ENCODE measurements at regions not wholly inside any gene's neighbourhood (a gene's known extent, or its start where the extent isn't known, plus 50 kb on each side); places are given as distances from the start of the nearest gene placed in this dataset.

DNA sequence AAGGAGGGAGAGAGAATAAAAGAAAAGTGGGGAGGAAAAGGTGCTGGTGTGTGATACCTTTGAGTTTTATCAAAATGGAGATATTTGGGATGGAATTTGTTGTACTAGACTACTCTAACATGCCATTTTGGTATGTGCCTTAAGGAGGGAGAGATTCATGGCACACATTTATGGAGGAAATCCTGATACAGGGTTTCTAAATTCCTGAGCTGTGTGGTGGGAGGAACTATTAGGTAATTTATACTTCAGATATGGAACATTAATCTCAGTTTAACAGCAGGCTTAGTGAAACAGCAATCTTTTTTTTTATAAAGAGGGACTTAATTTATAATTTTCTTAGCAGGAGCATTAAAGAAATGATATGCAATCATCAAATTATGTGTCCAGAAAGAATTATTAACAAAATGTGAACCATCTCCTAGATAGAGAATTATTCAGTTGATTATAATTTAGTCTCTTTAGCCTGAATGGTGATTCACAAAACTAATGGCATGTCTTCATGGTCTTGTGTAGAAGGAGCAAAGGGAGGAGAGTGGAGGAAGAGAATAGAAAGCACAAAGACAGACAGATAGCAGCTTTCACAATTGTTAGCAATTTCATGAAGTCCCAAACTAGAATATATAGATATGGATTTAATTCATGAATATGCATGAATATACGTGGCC lies 301.6 kb downstream of the HLX start:
- Histone ChIP-seq H3K9me3 (no peaks in the 10 kb centered on the region), H3K36me3 (no peaks in the 10 kb centered on the region), H3K4me3 (no peak overlapping the region), H3K27ac (no peak overlapping the region), H3K27me3 (replicated peaks in 1 of 7) (peaks cover 0 to 12% (median 0%) of the 10 kb centered on the region in 7 donors), H3K4me1 (no peaks in the 10 kb centered on the region)
- no peak for DNase-seq
- intact Hi-C loops (cut with DNase I; ENCODE audit: low total_unique reads) = no loop called here
- 80 to 96% (median 89%) methylated on average over 1 of the region's 1 CpG for WGBS, 5 donors
- TF ChIP-seq POLR2A (IDR thresholded peaks at IDR 0.05) = no peak
- TF ChIP-seq, protein P1, sequence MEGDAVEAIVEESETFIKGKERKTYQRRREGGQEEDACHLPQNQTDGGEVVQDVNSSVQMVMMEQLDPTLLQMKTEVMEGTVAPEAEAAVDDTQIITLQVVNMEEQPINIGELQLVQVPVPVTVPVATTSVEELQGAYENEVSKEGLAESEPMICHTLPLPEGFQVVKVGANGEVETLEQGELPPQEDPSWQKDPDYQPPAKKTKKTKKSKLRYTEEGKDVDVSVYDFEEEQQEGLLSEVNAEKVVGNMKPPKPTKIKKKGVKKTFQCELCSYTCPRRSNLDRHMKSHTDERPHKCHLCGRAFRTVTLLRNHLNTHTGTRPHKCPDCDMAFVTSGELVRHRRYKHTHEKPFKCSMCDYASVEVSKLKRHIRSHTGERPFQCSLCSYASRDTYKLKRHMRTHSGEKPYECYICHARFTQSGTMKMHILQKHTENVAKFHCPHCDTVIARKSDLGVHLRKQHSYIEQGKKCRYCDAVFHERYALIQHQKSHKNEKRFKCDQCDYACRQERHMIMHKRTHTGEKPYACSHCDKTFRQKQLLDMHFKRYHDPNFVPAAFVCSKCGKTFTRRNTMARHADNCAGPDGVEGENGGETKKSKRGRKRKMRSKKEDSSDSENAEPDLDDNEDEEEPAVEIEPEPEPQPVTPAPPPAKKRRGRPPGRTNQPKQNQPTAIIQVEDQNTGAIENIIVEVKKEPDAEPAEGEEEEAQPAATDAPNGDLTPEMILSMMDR (IDR thresholded peaks at IDR 0.05 in 8 of 11, conservative IDR thresholded peaks at IDR 0.05 in 3 of 11) = no peak
- no peak for TF ChIP-seq POLR2AphosphoS5 (IDR thresholded peaks at IDR 0.05)

DNA sequence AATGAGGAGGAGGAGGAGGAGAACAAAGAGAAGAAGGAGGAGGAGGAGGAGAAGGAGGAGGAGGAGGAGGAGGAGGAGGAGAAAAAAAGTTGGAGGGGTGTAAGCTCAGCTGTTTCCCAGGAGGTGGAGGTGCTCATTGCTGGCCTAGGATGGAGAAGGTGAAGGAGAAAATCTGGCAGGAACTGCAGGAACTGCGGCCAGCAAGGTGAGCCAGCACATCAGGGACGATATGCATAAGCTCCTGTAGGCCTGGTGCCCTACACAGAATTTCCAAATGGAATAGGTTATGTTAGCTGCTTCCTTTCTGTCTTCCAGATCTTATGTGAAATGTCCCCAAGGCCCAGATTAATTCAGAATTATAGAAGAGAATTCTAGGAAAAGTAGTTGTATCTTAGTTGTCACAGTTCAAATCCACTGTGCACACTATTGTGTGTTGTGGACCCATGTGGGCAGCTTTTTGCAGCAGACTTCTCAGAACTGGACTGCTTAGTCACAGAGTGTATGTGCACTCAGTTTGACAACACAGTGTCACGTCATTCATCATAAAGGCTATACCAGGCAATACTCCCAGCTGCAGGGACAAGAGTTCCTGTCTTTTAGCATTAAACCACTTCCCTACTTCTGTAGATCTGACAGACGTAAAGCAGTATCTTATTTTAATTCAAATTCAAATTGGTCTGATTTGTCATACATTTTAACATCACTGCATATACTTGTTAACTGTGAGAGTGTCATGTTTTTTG lies 303.7 kb downstream of the HLX start:
- no peaks in the 10 kb centered on the region for H3K4me1 ChIP-seq
- intact Hi-C loops (cut with DNase I; ENCODE audit: low total_unique reads) = no loop called here
- H3K36me3 ChIP-seq = no peaks in the 10 kb centered on the region
- DNase-seq = no peak
- H3K4me3 ChIP-seq = no peak overlapping the region
- no peaks in the 10 kb centered on the region for H3K9me3 ChIP-seq
- TF ChIP-seq, protein P1 (IDR thresholded peaks at IDR 0.05 in 8 of 11, conservative IDR thresholded peaks at IDR 0.05 in 3 of 11) = no peak
- no peak for TF ChIP-seq POLR2AphosphoS5 (IDR thresholded peaks at IDR 0.05)
- no peak for TF ChIP-seq POLR2A (IDR thresholded peaks at IDR 0.05)
- whole genome bisulfite sequencing, 5 donors = 56 to 73% (median 63%) methylated on average over 4 of the region's 4 CpGs
- H3K27ac ChIP-seq = no peak overlapping the region
- peaks cover 0 to 12% (median 0%) of the 10 kb centered on the region in 7 donors for H3K27me3 ChIP-seq (replicated peaks in 1 of 7)

- Histone ChIP-seq H3K36me3 (no peaks in the 10 kb centered on the region), H3K9me3 (no peaks in the 10 kb centered on the region), H3K27me3 (replicated peaks in 1 of 7) (peaks cover 0 to 12% (median 0%) of the 10 kb centered on the region in 7 donors), H3K4me3 (no peak overlapping the region), H3K4me1 (no peaks in the 10 kb centered on the region), H3K27ac (no peak overlapping the region)
- WGBS, 5 donors = 40 to 65% (median 55%) methylated on average over 3 of the region's 3 CpGs
- no peak for DNase-seq
- intact Hi-C loops (cut with DNase I; ENCODE audit: low total_unique reads) = no loop called here
- TF ChIP-seq POLR2AphosphoS5 (IDR thresholded peaks at IDR 0.05) (no peak), POLR2A (IDR thresholded peaks at IDR 0.05) (no peak)
- TF ChIP-seq, protein P1 (IDR thresholded peaks at IDR 0.05 in 8 of 11, conservative IDR thresholded peaks at IDR 0.05 in 3 of 11) = no peak
Observed at GRCh38 chr1:221184131-221184794, 305.0 kb downstream of the HLX start.

GRCh38 chr1:221187174-221187573 lies 307.9 kb downstream of the HLX start:
- Histone ChIP-seq H3K27me3 (replicated peaks in 1 of 7) (peaks cover 0 to 3% (median 0%) of the 10 kb centered on the region in 7 donors), H3K4me1 (no peaks in the 10 kb centered on the region), H3K4me3 (no peak overlapping the region), H3K36me3 (no peaks in the 10 kb centered on the region), H3K27ac (no peak overlapping the region), H3K9me3 (no peaks in the 10 kb centered on the region)
- intact Hi-C loops (cut with DNase I; ENCODE audit: low total_unique reads) = no loop called here
- 48 to 78% (median 63%) methylated on average over 1 of the region's 1 CpG for WGBS, 5 donors
- TF ChIP-seq, protein P1 (IDR thresholded peaks at IDR 0.05 in 8 of 11, conservative IDR thresholded peaks at IDR 0.05 in 3 of 11) = no peak
- TF ChIP-seq POLR2AphosphoS5 (IDR thresholded peaks at IDR 0.05) (no peak), POLR2A (IDR thresholded peaks at IDR 0.05) (no peak)
- no peak for DNase-seq

All from spleen (tissue), 11 donors.